ENCODE measurements at regions not wholly inside any gene's neighbourhood (a gene's known extent, or its start where the extent isn't known, plus 50 kb on each side); places are given as distances from the start of the nearest gene placed in this dataset.
A peak's percentile ranks its signal among the peaks of the same experiment; 100 is the strongest.

GRCh38 chr12:68497702-68498101 lies 113.0 kb upstream of the RAP1B start:
- 11% methylated on average over 3 of the region's 3 CpGs for WGBS (ENCODE audit: low lambda C conversion rate)
- H3K4me1 ChIP-seq (ENCODE audit: control insufficient read depth in 1 of 2, insufficient read depth in 2 of 2, low read depth in 1 of 2, low read length in 1 of 2), result peaks cover 0 to 8% of the 10 kb centered on the region in 2 experiments; a peak in 1 of 4 replicates
- POLR2A ChIA-PET, result no interaction called here
- H3K27me3 ChIP-seq (ENCODE audit: insufficient read depth), result no peaks in the 10 kb centered on the region
- H3K9me2 ChIP-seq, result no peaks in the 10 kb centered on the region
- H4K20me1 ChIP-seq (ENCODE audit: insufficient read depth), result no peaks in the 10 kb centered on the region
- H3F3A ChIP-seq (replicated peaks; ENCODE audit: insufficient read depth), result peaks cover 4% of the 10 kb centered on the region
- H2AFZ ChIP-seq (ENCODE audit: low read depth), result no peak overlapping the region
- H3K9ac ChIP-seq, result no peak overlapping the region
- no peak overlapping the region for H3K4me3 ChIP-seq (ENCODE audit: low read depth in 2 of 2, low read length in 1 of 2)
- no peaks in the 10 kb centered on the region for H3K36me3 ChIP-seq (replicated peaks in 1 of 2; ENCODE audit: control insufficient read depth in 1 of 2, insufficient read depth in 2 of 2, low read length in 1 of 2)
- no peak for DNase-seq
- peak overlapping the region; percentile 62 to 70; a peak in 3 of 4 replicates for H3K27ac ChIP-seq (ENCODE audit: low read depth in 2 of 2, low read length in 1 of 2)
- no peaks in the 10 kb centered on the region for H3K79me2 ChIP-seq (ENCODE audit: insufficient read depth)
- no peak overlapping the region for H3K4me2 ChIP-seq
- H3K9me3 ChIP-seq, result no peaks in the 10 kb centered on the region
- CTCF ChIA-PET, result no interaction called here
- TF ChIP-seq YY1 (IDR thresholded peaks at IDR 0.05; ENCODE audit: low read depth), result no peak
- no peak for TF ChIP-seq ZBTB33 (IDR thresholded peaks at IDR 0.05; ENCODE audit: borderline replicate concordance, low read depth)
- TF ChIP-seq NFIC (IDR thresholded peaks at IDR 0.05; ENCODE audit: borderline replicate concordance), result peak; percentile 56; the same call in 1 of the 2 replicates
- TF ChIP-seq TEAD4 (IDR thresholded peaks at IDR 0.05; ENCODE audit: borderline replicate concordance, insufficient read depth), result peak; percentile 80; the same call in 1 of the 2 replicates
- TF ChIP-seq NRF1 (IDR thresholded peaks at IDR 0.05; ENCODE audit: low read depth, low read length), result no peak
- TF ChIP-seq, protein P1, sequence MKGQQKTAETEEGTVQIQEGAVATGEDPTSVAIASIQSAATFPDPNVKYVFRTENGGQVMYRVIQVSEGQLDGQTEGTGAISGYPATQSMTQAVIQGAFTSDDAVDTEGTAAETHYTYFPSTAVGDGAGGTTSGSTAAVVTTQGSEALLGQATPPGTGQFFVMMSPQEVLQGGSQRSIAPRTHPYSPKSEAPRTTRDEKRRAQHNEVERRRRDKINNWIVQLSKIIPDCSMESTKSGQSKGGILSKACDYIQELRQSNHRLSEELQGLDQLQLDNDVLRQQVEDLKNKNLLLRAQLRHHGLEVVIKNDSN (IDR thresholded peaks at IDR 0.05; ENCODE audit: borderline replicate concordance, low read depth), result no peak
- TF ChIP-seq FOSL2 (IDR thresholded peaks at IDR 0.05; ENCODE audit: borderline replicate concordance, low read depth), result peak; percentile 84
- TF ChIP-seq, protein P2, sequence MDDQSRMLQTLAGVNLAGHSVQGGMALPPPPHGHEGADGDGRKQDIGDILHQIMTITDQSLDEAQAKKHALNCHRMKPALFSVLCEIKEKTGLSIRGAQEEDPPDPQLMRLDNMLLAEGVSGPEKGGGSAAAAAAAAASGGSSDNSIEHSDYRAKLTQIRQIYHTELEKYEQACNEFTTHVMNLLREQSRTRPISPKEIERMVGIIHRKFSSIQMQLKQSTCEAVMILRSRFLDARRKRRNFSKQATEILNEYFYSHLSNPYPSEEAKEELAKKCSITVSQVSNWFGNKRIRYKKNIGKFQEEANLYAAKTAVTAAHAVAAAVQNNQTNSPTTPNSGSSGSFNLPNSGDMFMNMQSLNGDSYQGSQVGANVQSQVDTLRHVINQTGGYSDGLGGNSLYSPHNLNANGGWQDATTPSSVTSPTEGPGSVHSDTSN (IDR thresholded peaks at IDR 0.05), result peak; percentile 93
- no peak for TF ChIP-seq CHD2 (IDR thresholded peaks at IDR 0.05; ENCODE audit: low read length, partially characterized antibody)
- no peak for TF ChIP-seq MEF2A (IDR thresholded peaks at IDR 0.05; ENCODE audit: borderline replicate concordance, low read depth)
- peak in 1 of 2 experiments; percentile 90; a peak in 2 of 4 replicates for TF ChIP-seq EP300 (IDR thresholded peaks at IDR 0.05; ENCODE audit: borderline replicate concordance in 1 of 2, low read depth in 1 of 2, low read length in 1 of 2)
- no peak for TF ChIP-seq ELF1 (IDR thresholded peaks at IDR 0.05)
- TF ChIP-seq RCOR1 (IDR thresholded peaks at IDR 0.05; ENCODE audit: low read length), result no peak
- peak; percentile 36; the same call in 1 of the 2 replicates for TF ChIP-seq POLR2AphosphoS5 (IDR thresholded peaks at IDR 0.05; ENCODE audit: low read depth, low read length)
- peak; percentile 86 for TF ChIP-seq JUND (IDR thresholded peaks at IDR 0.05)
- TF ChIP-seq FOXJ3 (CRISPR knock-in tag; IDR thresholded peaks at IDR 0.05), result no peak
- TF ChIP-seq RXRA (IDR thresholded peaks at IDR 0.05; ENCODE audit: borderline replicate concordance, low read depth), result peak; percentile 79
- TF ChIP-seq FOXM1 (IDR thresholded peaks at IDR 0.05; ENCODE audit: low read depth), result 0 out of 2 replicates have a peak, but pooled peaks have one; percentile 58
- TF ChIP-seq, protein P3, sequence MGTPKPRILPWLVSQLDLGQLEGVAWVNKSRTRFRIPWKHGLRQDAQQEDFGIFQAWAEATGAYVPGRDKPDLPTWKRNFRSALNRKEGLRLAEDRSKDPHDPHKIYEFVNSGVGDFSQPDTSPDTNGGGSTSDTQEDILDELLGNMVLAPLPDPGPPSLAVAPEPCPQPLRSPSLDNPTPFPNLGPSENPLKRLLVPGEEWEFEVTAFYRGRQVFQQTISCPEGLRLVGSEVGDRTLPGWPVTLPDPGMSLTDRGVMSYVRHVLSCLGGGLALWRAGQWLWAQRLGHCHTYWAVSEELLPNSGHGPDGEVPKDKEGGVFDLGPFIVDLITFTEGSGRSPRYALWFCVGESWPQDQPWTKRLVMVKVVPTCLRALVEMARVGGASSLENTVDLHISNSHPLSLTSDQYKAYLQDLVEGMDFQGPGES (IDR thresholded peaks at IDR 0.05; ENCODE audit: low read depth, low read length), result no peak
- TF ChIP-seq USF2 (IDR thresholded peaks at IDR 0.05; ENCODE audit: borderline replicate concordance, low read depth, low read length), result no peak
- no peak for TF ChIP-seq CTCF (IDR thresholded peaks at IDR 0.05)
- TF ChIP-seq REST (IDR thresholded peaks at IDR 0.05; ENCODE audit: low read depth, low read length), result no peak
- TF ChIP-seq SMC3 (IDR thresholded peaks at IDR 0.05; ENCODE audit: low read depth, low read length), result no peak
- TF ChIP-seq TCF12 (IDR thresholded peaks at IDR 0.05), result peak; percentile 72
